ENCODE measurements at regions not wholly inside any gene's neighbourhood (a gene's known extent, or its start where the extent isn't known, plus 50 kb on each side); places are given as distances from the start of the nearest gene placed in this dataset.
"Not testable (repeated sequence)": the region's sequence is repeated elsewhere in the genome, so short reads cannot be mapped to it uniquely, and the experiment has no call there.

GRCh38 chr17:20703781-20704180 lies 124.3 kb downstream of the CDRT15L2 start:
- FAIRE-seq (no peak), ATAC-seq (no peak), DNase-seq (no peak)
- TF ChIP-seq CTCF (IDR thresholded peaks at IDR 0.05), result no peak
- no peak overlapping the region for H3K4me3 ChIP-seq
- H3K4me1 ChIP-seq, result no peaks in the 10 kb centered on the region
- 93 to 94% methylated on average over 1 of the region's 1 CpG for WGBS, 2 donors
- H3K36me3 ChIP-seq, result no peaks in the 10 kb centered on the region
- H3K27me3 ChIP-seq, result no peaks in the 10 kb centered on the region
- no peaks in the 10 kb centered on the region for H3K9me3 ChIP-seq
- H3K27ac ChIP-seq, result no peak overlapping the region
- intact Hi-C loops (cut with DNase I), result no loop called here

GRCh38 chr17:20705186-20705585 lies 125.7 kb downstream of the CDRT15L2 start:
- H3K9me3 ChIP-seq; H3K36me3 ChIP-seq; FAIRE-seq; DNase-seq; H3K4me3 ChIP-seq; ATAC-seq; intact Hi-C loops (cut with DNase I); H3K27ac ChIP-seq; H3K4me1 ChIP-seq; H3K27me3 ChIP-seq: not testable (repeated sequence)
- WGBS, 2 donors, result 45% methylated on average over 1 of the region's 1 CpG

- ATAC-seq (no peak), FAIRE-seq (no peak), DNase-seq (no peak)
- Histone ChIP-seq H3K27ac (no peak overlapping the region), H3K9me3 (no peaks in the 10 kb centered on the region), H3K36me3 (no peaks in the 10 kb centered on the region), H3K4me3 (no peak overlapping the region), H3K4me1 (no peaks in the 10 kb centered on the region), H3K27me3 (no peaks in the 10 kb centered on the region)
- TF ChIP-seq CTCF (IDR thresholded peaks at IDR 0.05), result no peak
- WGBS, 2 donors, result 65 to 72% methylated on average over 16 of the region's 16 CpGs
- intact Hi-C loops (cut with DNase I), result no loop called here
These were observed 127.3 kb downstream of the CDRT15L2 start for GRCh38 chr17:20706751-20707373.

GRCh38 chr17:20708821-20709220 lies 129.3 kb downstream of the CDRT15L2 start:
- H3K27ac ChIP-seq; H3K4me3 ChIP-seq; H3K4me1 ChIP-seq; H3K36me3 ChIP-seq; H3K9me3 ChIP-seq; ATAC-seq; DNase-seq; FAIRE-seq; H3K27me3 ChIP-seq; intact Hi-C loops (cut with DNase I): not testable (repeated sequence)
- WGBS, 2 donors, result 57 to 62% methylated on average over 11 of the region's 11 CpGs

GRCh38 chr17:20716481-20716880 lies 137.0 kb downstream of the CDRT15L2 start:
- H3K36me3 ChIP-seq; intact Hi-C loops (cut with DNase I); H3K9me3 ChIP-seq; H3K4me1 ChIP-seq; H3K4me3 ChIP-seq; FAIRE-seq; H3K27me3 ChIP-seq; DNase-seq; H3K27ac ChIP-seq; ATAC-seq: not testable (repeated sequence)
- 72 to 81% methylated on average over 3 of the region's 3 CpGs for WGBS, 2 donors

GRCh38 chr17:20721171-20721570 lies 141.6 kb downstream of the CDRT15L2 start:
- Histone ChIP-seq H3K27me3 (no peaks in the 10 kb centered on the region), H3K27ac (no peak overlapping the region), H3K9me3 (no peaks in the 10 kb centered on the region), H3K4me1 (no peaks in the 10 kb centered on the region), H3K36me3 (no peaks in the 10 kb centered on the region), H3K4me3 (no peak overlapping the region)
- ATAC-seq (peak in 1 of 4 donors; percentile 35), DNase-seq (no peak), FAIRE-seq (no peak)
- WGBS, 2 donors, result 46 to 53% methylated on average over 5 of the region's 5 CpGs
- intact Hi-C loops (cut with DNase I), result no loop called here
- no peak for TF ChIP-seq CTCF (IDR thresholded peaks at IDR 0.05)

- intact Hi-C loops (cut with DNase I); H3K27ac ChIP-seq; H3K36me3 ChIP-seq; DNase-seq; ATAC-seq; H3K27me3 ChIP-seq; H3K4me1 ChIP-seq; FAIRE-seq; H3K9me3 ChIP-seq; H3K4me3 ChIP-seq: not testable (repeated sequence)
- WGBS, 2 donors, result 56 to 70% methylated on average over 1 of the region's 1 CpG
These were observed 144.9 kb downstream of the CDRT15L2 start for GRCh38 chr17:20724391-20724790.

- ATAC-seq; H3K4me1 ChIP-seq; H3K27ac ChIP-seq; FAIRE-seq; H3K36me3 ChIP-seq; H3K4me3 ChIP-seq; H3K27me3 ChIP-seq; H3K9me3 ChIP-seq; DNase-seq; intact Hi-C loops (cut with DNase I): not testable (repeated sequence)
- 46 to 54% methylated on average over 7 of the region's 7 CpGs for WGBS, 2 donors
These were observed 147.7 kb downstream of the CDRT15L2 start for GRCh38 chr17:20727201-20727600.

All from pancreas (tissue), 10 donors.